ENCODE measurements at regions not wholly inside any gene's neighbourhood (a gene's known extent, or its start where the extent isn't known, plus 50 kb on each side); places are given as distances from the start of the nearest gene placed in this dataset.

- TF ChIP-seq CTCF (conservative IDR thresholded peaks at IDR 0.05 in 1 of 2, IDR thresholded peaks at IDR 0.05 in 1 of 2; ENCODE audit: extremely low read depth in 1 of 2, insufficient read depth in 1 of 2, low read depth in 1 of 2, low read length in 2 of 2) (no peak), EZH2 (IDR thresholded peaks at IDR 0.05; ENCODE audit: borderline replicate concordance, low read length) (no peak)
These were observed 172.0 kb downstream of the ADAM29 start for GRCh38 chr4:175090116-175090515.
